GM21717 (cell line): ENCODE measurements at regions not wholly inside any gene's neighbourhood (a gene's known extent, or its start where the extent isn't known, plus 50 kb on each side); places are given as distances from the start of the nearest gene placed in this dataset.

Experiments
- ATAC-seq: cut with Tn5 transposase; IDR thresholded peaks from one replicate; pipeline ENCODE4 v1.9.1; 2021; ENCODE audit warnings: mild to moderate bottlenecking, moderate library complexity; ENCODE audit not compliant: unreplicated experiment

DNA sequence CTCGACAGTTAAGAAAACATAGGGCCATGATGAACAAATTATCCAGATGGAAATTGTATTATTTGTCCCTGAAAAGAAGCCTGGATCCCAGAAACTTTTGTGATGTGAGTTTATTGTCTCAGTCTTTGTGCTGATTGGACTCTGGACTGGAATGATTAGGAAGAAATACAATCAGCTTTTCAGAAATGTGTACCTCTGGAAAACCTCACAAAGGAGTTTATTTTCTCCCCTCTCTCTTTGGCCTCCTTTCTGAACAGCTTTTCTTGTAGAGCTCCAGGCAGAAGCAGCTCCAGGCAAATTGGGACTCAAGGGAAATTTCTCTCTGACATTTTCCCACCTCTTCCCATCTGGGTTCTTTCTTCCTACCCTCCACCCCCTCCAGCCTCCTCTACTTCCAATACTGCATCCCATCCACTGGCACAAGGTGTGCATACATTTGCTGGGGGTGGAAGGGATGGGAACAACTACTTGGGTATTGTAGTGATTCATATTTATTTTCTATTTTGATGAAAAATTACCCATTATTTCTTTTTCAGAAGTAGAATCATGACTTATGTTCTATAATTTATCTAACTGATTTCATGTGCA lies 119.7 kb downstream of the CD47 start:
- no peak for ATAC-seq

DNA sequence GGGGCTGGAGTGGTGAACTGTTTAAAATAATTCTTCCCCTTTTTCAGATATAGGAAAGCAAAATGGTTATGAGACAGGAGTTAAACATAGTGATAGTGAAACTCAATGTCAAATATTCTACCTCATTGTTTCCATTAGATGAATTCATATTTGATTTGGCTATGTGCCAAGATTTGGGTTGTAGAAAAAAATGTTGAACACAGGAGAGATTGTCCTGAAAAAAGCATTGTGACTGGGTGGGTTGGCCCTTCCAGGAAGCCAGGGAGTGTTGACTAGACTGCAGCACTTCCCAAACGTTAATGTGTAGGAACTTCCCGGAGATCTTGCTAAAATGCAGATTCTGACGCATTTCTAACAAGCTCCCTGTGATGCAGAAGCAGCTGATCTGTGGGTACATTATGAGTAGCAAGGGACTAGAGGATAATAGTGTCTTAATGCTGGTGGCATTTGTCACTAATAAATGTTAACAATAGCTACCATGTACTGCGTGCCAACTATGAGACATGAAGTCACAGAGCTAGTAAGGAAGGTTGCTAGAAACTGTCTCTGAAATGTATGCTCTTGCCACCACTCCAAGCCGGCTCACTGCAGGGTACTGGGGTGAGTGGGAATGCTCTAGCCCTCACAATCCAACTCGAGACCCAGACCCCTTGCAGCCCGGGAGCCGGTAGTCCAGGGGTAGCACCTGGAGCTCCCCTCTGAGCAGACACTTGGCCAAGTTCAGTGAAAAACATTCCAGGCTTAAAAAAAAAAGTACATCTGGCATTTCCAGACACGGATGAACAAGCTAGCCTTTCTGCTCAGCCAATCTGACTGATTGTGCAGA lies 120.6 kb downstream of the CD47 start:
- no peak for ATAC-seq

DNA sequence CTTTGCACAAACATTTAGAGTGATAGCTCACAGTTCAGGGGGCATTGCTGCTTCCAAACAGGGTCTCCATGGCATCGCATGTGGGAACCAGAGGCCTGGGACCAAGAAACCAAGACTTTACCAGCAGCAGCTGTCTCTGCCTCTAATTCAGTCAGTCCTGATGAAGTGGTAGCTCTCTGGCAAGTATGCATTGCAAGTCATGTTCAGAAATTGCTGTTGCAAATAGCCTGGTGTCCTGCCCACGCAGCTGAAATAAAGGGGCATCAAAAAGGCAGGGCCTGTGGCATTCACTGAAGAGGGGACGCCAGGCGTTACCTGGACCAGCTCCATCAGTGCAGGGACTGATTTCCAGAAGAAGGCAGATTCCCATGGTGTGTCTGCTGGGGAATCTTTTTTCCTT lies 121.3 kb downstream of the CD47 start:
- no peak for ATAC-seq

DNA sequence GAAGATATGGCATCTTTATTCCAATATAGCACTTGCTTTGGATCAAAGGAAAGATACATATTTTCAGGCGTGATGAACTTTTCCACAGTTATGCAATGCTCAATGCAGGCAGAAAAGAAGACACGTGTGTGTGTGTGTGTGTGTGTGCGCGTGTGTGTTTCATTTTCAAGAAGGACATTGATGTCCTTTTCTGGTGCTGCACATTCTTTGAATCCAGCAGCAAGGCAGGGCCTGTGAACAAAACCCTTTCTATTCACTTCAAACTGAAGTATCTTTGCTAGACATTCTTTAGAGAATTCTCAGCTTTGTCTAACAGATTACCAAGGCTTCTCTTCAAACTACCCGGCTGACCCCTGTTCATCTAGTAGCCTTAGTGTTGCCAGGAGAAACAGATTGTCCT lies 124.6 kb downstream of the CD47 start:
- no peak for ATAC-seq

DNA sequence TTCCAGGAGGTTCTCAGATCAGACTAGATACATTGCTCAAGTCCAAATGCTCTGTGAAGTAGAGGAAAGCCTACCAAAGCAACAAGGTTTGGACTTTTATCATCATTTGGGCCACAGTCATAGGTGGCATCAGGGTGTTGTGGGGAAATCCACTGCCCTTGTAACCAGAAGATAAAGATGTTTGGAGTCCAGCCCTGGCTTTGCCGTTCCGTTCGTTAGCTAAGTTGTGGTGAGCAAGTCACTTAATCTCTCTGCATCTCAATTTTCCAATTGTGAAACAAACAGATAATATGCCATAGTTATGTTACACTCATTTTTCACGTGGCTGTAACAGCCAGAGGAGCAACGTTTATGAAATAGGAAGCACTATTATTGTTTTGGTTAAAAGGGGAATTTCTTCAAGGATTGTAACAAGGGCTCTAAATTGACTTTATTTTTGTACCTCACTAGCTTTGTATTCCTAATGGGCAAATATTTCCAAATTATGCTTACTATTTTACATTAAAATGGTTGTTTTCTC lies 125.6 kb downstream of the CD47 start:
- ATAC-seq = no peak

DNA sequence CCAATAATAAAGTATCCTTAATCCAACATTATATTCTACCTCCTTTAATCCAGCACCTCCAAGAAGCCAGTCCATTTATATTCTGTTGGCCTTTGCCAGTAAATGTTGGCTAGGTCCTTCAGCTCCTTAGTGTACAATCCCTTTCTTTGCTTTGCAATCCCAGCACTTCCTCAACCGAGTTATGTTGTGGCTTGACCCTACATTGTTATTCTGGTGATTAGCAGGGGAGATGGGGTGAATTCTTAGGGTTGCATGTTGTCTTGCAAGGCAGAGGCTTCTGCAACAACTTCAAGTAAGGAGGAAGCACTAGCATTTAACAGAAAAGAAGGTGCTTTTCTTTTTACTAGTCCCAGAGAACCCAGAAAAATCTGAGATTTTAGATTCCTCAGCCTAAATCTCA lies 127.2 kb downstream of the CD47 start:
- ATAC-seq = no peak

DNA sequence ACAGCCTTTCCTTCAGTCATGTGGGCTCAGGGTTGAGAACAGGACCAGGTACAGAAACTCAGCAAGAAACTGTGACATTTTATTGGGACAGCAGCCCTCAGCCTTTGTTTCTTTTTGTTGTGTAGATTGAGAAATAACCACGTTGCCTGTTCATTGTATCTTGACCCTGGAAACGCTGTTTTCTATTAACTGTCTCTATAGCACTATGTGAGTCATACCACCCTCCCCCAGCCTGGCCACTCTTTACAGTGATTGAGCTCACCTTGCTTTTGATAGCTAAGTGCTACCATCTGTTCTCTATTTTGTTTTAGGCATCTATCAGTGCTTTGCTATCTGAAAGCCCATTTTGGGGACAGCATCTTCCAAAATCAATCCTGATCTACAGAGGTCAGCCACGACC lies 127.9 kb downstream of the CD47 start:
- no peak for ATAC-seq

DNA sequence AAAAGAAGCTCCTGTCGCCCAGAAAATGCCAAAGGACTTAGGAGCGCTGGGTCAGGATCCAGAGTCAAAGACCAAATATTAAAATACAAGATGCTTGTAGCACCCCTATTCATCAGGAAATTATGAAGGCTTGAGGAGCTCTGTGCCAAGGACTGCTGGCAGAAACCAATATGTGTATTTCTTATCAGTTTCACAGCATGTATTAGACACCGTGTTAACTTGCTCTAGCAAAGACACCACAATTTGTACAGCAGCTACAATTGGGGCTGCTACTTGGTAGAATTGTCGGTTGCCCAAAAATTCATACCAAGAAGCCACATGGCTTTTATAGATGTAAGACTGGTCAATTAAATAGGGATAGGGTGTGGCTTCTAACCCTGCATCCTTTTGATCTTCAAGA lies 128.8 kb downstream of the CD47 start:
- no peak for ATAC-seq

DNA sequence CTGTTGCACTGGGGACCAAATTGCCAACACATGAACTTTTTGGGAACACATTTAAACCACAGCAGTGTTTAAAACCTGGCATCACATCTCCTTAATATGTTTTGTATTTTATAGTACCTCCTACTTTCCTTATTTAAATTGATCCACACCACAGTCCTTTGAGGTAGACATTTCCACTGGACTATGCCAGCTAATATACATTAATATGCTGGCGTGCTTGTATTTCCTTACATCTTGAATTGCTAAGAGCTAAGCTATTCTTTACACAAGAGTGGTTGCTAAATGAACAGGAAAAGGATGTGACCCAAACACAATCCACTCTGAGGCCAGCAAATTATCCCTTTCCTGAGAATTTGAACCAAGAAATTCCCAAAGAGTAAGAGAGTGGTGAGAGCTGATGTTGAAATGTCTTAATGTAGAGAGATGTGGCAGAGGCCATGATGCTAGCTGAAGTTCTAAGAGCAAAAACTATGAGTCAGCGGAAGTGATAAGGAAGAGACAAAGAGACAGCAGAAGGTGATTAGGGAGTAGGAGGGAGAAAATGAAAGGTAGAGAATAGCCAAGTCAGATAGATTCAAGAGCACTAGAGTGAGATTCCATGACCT lies 131.2 kb downstream of the CD47 start:
- ATAC-seq = no peak

DNA sequence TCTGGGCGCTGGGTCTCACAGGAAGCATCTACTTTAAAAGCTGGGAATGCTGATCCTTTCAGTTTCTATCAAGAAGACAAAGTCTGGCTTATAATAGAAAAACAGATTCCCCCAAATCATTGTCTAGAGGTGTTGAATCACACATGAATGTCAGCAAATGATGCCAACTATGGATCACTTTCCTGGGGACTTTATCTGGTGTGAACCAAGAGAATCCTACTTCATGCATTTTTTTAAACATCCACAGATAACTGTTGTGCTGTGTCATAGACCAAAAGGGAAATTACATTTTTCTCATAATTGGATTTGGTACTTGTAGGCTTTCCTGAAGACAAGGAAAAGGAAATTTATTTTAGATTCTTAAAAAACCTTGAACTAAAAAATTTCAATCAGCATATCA lies 132.7 kb downstream of the CD47 start:
- no peak for ATAC-seq

DNA sequence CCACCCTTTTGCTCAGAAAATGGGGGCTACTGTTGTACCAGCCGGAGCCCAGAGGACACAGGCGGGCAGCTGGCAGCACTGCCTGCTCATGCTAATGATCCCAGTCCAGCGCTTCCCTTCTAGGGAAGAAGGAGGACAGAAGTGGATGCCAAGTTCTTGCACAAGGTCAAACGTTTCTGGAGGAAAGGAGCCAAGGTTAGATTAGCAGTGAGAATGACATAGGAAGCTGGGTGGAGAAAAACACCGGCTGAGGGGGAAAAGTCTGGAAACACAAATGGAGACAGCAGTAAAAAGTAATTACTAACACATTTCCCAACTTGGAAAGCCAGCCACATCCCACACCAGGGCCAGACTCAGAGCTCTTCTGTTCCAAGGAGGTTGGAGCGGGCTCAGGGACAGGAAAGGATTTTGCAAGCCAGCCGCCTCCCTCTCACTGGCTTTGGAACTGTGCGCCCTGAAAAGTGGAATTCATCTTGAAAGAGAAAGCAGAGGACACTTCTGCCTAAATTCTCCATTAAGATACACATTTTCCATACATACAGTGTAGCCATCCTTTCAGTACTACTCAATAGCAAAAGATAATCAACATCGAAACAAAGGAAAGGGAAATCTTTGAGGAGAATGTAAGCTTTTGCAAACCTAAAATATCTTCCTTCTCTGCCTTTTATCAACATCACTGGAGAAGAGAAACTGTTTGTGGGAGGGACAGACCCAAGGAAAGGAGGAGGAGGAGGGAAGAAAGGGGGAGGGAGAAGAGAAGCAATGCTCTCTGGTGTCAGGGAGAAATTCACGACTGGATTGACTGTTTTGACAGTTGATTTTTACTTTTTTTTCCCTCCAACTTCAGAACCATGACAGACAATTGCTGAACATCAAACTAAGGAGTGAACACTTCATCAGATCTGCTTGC lies 133.6 kb downstream of the CD47 start:
- no peak for ATAC-seq

DNA sequence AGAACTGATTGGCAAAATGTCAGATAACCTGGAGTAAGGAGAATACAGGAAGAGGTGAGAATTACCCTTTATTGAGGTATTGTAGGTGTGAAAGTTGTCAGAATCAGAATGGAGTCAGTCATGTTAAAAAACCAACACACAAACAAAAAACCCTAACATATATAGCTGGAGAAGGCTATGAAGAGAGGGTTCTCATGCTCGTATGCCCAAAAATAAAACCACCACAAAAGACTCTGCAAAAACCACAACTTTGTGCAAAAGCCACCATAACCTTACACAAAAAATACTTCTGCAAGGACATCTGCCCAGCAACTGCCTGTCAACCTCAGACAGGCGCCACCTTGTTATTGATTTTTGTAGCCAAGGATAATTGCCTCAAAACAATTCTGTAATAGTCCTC lies 136.0 kb downstream of the CD47 start:
- no peak for ATAC-seq

DNA sequence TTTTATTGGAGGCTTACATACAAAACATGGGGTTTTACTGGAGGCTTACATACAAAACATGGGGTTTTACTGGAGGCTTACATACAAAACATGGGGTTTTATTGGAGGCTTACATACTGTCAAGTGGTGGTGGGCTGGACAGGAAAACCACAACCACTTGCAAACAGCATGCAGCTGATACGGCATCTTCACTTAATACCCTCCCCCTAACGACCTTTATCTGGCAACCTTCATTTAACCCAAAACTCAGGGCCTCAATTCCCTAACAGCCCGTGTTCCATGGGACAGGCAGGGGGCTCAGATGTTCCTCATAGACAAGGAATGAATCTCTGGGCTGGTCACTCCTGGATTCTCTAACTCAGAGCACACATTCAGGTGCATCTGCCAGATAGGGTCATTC lies 137.1 kb downstream of the CD47 start:
- ATAC-seq = no peak

DNA sequence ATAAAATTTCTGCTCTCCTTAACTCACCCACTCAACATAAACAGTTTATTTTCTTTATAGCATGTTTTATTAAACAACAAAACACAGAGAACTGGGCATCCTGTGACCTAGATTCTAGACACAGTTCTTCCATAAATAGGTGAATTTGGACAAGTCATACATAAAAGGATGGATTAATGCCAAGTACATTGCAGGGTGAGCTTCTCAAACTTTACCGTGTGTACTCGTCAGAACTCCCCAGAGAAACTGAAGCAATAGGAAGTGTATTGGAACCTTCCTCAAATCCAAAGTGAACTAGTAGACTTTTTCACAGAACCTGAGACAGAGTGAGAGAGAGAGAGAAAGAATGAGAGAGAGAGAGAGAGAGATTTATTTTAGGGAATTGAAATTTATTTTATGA lies 139.7 kb downstream of the CD47 start:
- no peak for ATAC-seq

DNA sequence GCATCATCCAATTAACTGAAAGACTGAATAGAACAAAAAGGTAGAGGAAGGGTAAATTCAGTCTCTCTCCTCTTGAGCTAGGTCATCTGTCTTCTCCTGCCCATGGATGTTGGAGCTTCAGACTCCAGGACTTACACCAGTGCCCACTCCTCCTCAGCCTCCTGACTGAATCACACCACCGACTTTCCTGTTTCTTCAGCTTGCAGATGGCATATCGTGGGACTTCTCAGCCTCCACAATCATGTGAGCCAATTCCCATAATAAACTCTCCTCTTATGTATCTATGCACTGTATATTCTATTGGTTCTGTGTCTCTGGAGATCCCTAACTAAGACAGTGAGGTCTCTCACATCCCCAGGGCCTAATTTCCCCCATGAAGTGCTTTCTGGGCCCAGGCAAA lies 140.4 kb downstream of the CD47 start:
- no peak for ATAC-seq

DNA sequence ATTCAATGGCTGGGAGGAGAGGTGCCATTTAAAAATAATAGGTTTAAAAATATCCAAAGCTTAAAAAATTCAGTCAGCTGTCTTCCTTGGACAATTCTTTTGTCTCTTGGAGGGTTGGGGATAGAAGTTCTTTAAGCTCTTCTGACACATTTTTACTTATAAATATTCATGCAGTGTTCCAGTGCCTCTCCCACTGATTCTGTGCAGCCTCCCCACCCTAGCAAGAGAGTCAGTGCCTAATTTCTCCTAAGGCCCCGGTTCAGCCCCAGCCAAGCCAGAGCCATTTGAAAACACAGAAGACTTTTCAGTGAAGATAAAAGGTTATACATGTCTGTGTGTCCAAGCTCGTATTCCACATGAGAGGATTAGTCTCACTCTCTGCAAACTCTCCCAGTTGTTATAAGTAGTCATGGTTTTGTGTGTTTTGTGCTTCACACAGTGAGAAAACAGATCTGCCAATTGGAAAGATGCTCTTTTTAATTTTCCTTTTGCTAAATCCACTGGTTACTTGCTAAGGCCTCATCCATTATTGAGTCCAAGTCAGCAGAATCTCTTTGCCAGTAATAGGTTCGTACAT lies 141.3 kb downstream of the CD47 start:
- ATAC-seq = no peak

DNA sequence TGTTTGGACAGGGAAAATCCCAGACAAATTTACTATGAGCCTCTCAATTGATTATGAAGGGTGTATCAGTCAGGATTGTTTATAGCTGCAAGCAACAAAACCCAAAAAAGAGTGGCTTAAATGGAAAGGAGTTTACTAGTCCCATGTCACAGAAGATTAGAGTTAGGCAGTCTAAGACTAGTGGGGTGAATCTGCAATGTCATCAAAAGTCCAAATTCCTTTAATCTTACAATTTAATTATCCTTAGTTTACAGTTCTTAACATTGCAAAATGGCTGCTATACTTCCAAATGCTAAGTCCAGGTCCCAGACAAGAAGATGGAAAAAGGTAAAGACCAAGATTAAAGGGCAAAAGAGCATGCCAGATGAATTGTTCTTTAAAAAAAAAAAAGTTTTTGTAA lies 143.6 kb downstream of the CD47 start:
- no peak for ATAC-seq

DNA sequence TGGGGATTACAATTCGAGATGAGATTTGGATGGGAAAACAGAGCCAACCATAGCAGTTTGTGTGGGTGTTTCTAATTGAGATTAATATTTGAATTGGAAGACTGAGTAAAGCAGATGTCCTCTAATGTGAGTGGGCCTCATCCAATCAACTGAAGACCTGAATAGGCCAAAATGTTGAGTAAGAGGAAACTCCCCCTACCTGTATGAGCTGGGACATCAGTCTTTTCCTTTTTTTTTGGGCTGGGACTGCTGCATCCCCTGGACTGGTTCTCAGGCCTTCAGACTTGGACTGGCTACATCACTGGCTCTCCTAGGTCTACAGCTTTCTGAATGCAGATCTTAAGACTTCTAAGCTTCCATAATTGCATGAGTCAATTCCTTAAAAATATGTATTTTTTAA lies 144.1 kb downstream of the CD47 start:
- no peak for ATAC-seq

DNA sequence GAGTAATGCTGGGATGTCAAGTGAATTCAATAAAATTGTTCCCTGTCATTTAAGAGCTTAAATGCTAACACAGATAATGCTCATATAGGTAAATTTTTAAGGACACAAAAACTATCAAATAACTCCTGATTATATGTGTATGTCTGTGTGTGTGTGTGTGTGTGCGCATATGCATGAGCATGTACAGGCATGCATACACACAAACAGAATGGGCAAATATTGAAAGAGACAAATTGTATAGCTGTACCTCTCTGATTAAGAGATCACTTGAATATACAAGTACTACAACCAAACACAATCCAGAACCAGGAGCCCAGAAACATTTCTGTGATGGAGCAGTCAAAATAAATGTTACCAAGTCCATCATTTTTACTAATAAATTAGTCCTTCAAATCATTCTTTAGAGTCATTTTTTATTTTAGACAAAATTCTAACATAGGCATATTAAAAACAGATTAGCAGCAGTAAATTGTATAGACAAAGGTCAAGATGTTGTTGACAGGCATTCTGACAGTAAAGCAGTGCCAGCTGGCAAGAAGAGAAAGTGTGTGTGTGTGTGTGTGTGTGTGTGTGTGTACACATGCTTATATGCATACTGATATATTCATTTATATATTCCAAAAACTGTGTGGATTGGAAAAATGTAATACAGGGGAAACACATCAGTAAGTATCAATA lies 145.3 kb downstream of the CD47 start:
- ATAC-seq = no peak

DNA sequence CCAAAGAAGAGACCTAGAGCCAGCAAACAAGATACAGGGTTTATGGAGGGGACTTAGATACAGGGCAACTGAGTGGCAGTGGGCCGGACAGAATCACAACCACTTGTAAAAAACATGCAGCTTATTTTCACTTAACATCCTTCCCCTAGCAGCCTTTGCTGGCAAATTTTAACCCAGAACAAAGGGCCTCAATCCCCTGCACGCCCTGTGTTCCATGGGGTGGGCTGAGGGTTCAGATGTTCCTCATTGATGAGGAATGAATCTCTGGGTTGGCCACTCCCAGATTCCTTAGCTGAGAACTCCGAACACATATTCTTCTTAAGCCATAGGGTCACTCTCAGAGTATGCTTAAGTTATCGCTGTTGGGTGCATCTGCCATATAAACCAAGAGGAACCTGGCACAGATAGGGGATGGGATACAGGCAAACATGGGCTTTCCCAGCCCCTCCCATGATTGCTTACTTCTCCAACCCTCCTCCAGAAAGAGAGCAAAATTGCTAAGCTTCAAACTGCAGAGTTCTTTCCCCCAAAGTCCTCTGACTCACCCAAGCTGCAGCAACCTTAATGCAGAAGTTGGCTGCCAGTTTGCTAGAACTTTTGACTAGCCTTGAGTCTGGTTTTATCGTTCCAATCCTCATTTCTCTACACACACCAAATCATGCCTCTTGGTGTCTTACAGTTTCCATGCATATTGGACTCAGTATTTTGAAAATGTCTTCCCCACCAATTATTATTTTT lies 146.9 kb downstream of the CD47 start:
- no peak for ATAC-seq
